GM19395 (cell line): ENCODE measurements at regions not wholly inside any gene's neighbourhood (a gene's known extent, or its start where the extent isn't known, plus 50 kb on each side); places are given as distances from the start of the nearest gene placed in this dataset.

Source experiments
- ATAC-seq: cut with Tn5 transposase; IDR thresholded peaks from one replicate; pipeline ENCODE4 v1.9.1; 2021; ENCODE audit warnings: mild to moderate bottlenecking, moderate library complexity; ENCODE audit not compliant: unreplicated experiment

DNA sequence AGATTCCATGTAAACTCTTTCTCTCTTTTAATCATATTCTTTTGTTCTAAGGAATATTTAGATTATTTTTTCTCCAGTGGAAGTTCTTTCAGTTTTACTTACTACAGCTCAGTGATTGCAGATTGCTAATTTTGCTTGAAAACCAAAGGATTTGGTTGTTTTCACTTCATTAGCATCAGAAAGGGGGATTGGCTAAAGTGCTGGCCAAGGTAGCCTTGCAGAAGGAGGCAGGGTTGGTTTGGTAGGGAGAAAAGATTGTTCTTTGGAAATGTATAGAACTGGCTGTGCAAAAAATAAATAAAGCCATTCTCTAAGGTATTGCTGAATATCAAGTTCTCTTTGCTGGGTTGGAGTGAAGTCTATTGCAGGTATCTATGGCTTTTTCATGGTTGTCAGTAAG, 92.6 kb downstream of the FAT3 start:
- no peak for ATAC-seq

DNA sequence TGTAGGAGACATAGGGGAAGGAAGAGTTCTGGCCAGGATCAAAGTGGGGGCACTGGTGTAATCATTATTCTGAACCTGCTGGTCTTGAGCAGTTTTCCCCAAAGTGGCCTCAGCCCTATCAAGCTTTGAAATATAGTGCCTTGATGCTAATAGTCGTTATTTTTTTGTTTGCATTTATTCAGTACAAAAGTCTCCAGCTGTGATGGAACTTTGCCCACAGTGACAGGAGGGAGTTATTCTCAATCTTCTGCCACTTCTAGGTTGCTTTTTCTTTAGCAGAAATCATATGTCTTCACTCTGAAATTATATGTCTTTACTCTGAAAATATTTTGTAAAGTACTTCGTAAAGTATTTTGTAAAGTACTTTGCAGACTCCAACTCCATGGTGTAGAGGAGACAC, 93.1 kb downstream of the FAT3 start:
- ATAC-seq: no peak

DNA sequence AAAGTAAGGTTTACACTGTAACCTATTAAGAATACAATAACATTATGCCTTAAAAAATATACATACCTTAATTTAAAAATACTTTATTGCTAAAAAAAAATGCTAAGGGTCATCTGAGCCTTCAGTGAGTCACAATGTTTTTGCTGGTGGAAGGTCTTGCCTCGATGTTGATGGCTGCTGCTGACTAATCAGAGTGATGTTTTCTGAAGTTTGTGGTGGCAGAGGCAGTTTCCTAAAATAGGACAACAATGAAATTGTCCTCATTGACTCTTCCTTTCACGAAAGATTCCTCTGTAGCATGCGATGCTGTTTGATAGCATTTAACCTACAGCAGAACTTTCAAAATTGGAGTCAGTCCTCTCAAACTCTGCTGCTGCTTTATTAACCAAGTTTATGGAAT, 97.6 kb downstream of the FAT3 start:
- no peak for ATAC-seq

DNA sequence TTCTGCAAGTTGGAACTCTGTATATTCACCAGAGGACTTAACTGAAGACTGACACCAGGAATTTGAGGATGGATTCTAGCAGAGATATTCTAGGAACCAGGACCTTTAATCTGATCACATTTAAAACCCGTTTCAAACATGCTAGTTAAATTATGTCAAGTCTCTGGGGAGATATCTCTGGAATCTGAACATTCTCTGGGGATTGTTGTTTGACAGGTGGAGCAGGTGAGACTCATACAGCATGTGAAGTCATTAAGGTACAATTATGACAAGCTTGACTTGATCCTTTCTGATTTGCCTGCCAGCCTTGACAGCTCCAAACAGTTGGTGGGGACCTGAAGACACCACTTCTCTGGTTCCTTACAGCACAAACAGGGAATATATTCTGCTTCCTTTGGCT, 100.3 kb downstream of the FAT3 start:
- ATAC-seq: no peak

DNA sequence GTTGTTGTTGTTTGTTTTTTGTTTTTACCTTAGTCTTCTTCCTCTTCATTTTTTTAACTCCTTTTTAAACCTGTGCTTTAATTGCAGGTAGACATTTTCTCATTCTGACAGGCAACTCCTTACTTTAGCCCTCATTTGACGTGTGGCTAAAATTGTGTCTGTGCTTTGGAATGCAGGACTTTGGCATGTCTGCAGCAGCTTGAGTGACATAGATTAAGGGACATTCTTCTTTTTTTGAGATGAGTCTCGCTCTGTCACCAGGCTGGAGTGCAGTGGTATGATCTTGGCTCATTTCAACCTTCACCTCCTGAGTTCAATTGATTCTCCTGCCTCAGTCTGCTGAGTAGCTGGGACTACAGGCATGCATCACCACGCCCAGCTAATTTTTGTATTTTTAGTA, 100.8 kb downstream of the FAT3 start:
- ATAC-seq: no peak

DNA sequence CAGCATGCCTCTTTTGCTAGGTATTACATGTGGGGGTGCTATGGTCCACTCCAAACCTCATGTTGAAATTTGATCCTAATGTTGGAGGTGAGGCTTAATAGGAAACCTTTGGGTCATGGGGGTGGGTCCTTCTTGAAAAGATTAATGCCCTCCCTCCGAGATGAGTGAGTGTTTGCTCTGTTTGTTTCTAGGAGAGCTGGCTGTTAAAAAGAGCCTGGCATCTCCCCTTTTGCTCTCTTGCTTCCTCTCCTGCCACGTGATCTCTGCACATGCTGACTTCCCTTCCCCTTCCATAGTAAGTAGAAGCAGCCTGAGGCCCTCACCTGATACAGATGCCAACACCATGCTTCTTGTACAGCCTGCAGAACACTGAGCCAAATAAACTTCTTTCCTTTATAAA, 104.5 kb downstream of the FAT3 start:
- ATAC-seq: no peak

DNA sequence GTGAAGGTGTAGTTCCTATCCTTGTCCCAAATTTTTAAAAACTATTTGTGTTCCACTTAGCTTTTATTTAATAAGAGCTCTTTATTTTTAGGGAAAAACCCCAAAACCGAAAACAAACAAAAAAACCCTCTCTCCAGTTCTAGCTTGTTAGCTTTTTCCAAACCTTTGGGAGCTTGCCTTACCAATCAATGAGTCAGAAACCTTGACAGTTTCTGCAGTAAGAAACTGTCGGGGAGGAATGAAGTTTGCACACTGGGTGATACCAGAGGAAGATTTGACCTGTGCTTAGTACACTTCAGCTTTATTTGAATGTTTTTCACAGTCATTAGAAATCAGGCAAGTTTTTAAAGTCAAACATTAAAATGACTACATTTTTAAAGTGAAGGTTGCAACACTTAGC, 105.0 kb downstream of the FAT3 start:
- no peak for ATAC-seq

DNA sequence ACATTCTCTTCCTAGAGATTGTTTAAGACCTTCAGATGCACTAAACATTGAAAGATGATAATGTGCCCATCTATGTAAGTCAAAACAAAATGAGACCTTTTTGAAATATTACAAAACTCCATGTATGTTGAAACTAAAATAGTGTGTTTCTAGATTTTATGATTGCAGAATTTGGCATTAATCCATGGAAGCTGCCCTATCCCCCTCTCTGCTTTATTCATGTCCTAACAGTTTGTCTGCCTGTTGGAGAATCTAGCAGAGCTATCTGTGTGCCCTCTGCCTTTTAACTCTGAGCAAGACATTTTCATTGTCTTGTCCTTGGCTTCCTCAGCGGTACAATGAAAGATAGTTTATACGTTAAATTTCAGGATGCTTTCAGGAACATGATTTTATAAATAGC, 105.5 kb downstream of the FAT3 start:
- no peak for ATAC-seq

DNA sequence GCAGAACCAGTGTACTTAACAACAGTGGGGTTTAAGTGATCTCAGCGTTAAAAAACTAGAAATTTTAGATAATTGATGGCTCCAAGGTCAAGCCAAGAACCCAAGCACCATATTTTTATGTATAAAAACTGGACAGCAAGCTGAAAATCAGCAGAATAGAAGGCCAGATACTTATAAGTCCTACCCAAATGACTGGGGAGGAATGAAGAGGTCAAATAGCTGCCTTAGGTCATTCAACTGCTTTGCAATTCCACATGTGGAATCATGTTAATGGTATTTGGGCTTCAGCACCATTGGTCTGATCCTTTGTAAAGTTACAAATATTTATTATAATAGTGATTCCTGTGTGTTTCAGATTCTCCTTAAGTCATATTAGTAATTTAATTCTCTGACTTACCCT, 108.4 kb downstream of the FAT3 start:
- ATAC-seq: no peak

DNA sequence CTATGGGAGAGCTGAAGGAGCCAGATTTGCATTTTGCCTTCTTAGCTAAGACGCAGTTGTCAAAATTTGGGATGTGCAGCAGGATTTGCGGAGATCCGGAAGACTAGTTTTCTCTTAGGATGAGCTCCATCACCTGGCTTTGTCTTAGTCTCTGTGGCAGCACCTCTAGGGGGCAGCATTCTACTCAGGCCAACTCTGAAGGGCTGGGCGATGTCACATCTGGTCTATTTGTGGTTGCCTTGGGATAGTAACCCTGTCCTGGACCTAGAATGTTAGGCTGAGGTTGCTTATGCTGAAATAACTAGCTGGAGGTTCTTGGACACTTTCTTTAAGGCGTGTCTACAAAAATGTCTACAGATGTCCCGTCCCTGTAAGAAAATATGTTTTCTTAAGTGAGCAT, 116.2 kb downstream of the FAT3 start:
- no peak for ATAC-seq

DNA sequence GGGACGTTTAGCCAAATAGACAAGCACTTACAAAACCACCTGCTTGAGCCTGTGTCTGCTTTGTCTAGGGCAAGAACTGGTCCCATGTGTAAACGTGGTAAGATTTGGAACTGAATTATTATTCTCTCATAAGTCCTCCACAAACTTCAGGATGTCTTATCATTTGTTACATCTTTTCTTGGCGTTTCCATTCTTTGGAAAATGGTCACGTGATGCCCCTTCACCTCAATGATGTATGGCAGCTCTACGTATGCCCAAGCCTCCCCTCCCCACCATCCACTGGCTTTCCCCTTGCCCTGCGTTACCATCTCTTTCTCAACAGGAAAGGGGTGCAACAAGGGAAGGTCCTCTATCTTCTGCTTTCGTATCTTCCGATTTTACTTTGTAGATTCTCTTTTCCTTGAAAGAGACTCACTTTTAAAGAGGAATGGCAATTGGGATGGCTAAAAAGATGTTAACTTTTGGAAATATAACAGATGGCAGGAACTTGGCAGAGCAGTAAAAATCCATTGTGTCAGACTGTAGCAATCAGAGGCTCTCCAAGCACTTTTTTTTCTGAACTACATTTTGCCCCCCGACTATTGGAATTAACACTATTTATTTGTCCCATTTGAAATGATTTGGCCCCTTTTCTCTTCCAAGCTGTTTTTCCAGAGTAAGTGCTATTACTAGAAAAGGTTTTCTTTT, 117.6 kb downstream of the FAT3 start:
- ATAC-seq: no peak

DNA sequence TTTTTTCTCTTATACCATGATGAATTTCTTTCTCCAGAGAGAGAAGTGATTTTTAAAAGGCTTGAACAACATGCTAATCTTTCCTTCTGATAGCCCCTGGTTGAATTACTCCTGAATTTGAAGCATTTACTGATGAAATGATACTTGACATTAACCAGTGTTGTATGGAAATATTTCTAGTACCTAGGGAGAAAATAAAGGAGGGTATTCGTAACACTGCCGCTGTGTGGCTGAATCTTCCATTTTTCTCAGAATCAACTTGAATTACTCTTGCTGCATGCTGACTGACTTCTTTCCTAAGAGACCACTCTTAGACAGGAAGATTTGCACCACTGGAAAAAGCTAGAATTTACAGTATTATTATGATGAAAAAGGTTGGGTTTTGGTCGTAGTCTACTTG, 118.3 kb downstream of the FAT3 start:
- no peak for ATAC-seq

DNA sequence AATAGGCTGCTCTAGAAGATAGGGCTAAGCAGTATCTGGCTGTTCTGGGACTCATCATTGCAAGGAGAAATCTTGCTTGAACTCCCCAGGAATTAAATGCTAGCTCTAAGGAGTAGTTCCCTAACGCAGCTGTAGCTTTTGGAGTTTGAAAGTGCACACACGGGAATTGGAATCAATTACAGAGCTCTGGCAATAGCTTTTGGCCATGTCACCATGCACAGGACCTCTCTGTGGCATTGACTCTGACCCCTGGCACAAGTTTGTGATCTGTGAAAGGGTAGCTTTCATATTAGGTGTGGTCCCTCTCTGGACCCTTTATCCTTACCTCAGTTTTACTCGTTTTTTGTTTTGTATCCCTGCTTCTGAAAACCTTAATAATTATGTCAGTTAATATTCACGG, 121.6 kb downstream of the FAT3 start:
- no peak for ATAC-seq

DNA sequence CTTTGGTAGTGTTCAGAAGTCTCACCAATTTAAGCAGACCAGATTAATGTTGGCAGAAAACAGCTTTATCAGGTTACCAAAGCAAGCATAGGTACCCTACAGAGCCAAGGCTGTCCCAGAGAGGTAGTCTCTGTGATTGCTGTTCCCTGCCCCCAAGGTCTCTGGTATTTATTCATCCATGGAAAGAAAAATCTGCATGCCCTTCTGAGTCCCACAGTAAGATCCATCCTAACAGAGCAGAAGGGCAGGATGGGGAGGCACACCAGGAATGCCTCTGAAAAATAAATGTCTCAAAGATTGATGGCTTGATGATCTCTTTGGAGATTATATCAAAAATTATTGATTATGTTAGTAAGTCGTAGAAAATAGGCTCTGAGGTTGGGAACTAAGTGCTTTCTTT, 122.8 kb downstream of the FAT3 start:
- ATAC-seq: no peak

DNA sequence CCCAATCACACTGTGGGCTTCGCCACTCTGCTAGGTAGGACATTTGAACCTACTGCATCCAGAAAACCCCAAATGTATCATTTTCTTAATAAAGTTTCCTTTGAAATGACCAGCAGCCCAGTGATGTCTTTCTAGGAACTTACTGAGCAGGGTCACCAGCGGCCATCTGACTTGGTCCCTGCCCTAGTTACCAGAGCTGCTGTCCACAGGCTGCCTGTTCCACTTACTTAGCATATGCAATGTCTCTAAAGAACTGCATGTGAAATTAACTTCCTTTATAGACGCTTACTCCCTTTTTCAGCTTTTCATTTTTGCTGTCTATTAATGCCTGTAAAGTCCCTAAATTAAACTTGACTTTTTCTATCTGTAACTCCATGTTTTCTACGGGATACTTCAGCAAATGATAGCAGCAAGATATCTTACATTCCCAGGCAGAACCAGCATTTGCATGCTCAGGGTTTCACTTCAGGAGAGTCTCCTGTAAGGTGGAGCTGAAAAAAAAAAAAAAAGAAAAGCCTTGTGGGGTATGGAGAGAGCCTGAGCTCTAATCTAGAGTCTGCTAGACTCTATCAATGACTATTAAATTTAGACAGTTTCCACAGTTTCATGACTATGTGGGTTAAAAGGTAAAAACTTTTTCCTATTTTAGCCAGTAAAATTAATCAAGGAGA, 125.0 kb downstream of the FAT3 start:
- no peak for ATAC-seq

DNA sequence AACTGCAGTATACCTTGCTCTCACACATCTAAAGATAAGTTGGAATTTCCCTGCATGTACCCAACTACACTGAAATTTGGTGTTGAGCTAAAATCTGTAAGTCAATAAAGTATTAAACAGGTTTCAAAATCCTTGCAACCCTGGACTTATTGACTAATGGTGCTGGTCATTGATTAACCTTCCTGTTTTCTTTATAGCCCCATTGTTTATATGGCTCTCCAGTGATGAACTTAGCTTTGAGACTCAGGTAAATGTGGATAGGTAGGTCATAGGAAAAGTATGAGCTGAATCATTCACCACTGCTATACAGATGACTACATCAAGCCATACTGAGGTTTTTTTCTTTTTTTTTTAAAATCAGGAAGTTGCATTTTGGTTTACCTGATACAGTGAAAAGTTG, 132.7 kb downstream of the FAT3 start:
- ATAC-seq: no peak

DNA sequence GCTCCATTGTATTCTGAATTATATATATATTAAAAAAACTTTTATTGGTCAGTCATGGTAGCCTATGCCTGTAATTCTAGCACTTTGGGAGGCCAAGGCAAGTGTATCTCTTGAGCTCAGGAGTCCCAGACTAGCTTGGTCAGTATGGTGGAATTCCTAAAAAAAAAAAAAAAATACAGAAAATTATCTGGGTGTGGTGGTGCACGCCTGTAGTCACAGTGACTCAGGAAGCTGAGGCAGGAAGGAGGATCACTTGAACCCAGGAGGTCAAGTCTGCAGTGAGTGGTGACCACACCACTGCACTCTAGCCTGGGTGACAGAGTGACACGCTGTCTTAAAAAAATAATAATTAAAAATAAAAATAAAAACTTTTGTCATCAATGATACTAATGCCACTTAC, 133.2 kb downstream of the FAT3 start:
- ATAC-seq: no peak

DNA sequence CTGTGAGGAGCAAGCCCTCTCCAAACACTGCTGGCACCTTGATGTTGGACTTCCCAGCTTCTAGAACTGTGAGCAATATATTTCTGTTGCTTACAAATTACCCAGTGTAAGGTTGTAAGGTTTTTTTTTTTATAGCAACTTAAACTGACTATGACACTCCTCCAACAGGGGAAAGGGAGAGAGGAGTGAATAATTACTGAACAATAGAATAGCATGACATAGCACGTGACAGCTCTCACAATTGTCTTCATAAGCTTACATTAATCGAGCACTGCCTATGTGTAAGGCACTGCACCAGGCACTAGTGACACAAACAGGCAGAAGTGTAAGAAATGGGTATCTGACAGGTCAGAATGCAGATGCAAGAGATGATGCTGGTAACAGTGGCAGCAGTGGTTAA, 136.9 kb downstream of the FAT3 start:
- no peak for ATAC-seq

DNA sequence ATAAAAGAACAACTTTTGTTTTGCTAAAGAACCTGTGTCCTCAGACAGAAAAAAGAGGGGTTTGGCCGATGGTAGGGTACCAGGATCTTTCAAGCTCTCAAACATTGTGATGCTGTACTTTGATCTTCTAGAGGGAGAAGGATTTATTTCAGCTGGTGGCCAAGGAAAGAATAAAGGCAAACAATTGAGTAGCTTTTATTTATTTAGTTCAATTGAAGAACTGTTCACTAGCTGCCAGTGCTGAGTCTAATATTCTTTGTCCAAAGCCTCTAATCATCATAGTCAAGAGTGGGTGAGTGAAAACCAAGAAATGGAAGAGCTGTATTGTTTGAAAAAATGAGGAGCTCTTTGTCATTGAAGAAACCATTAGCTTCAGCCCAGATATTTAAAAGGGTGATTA, 138.4 kb downstream of the FAT3 start:
- no peak for ATAC-seq

DNA sequence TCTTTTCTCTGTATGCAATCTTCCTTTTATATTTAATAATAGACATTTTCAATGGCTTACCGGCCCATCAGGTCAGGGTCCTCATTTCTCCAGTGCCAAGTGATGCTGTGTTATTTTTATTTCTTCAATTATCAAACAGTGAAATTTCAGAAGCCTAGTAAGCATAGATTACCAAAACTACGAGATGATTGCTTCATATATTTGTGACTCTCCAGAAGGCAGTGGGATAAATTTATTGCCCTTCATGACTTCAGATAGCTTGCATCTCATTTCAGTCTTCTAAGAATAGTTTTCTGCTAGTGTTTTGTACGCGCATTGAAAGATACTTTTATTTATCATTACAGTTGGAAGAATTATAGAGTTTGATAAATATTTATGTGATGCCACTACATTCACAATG, 139.6 kb downstream of the FAT3 start:
- ATAC-seq: no peak

DNA sequence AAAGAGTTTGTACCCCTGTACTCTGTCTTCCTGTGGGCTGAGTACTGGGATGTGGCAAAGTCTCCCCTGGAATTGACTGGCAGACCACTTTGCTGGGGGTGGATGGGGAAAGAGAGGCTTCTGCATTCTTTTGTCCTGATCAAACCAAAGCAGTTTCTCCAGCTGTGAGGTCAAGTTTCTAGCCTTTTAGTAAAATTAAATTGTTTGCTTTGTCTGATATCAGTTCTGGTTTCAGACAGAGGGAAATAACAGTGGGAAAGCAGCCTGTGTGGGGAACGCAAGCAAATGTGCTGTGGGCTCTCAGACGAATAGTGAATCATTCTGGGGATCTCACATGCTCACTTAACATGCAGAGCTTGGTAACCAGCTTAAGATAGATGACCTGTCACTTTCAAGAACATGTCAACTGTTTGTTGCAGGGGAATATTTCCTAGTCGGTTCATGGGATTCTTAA, 151.6 kb downstream of the FAT3 start:
- no peak for ATAC-seq

DNA sequence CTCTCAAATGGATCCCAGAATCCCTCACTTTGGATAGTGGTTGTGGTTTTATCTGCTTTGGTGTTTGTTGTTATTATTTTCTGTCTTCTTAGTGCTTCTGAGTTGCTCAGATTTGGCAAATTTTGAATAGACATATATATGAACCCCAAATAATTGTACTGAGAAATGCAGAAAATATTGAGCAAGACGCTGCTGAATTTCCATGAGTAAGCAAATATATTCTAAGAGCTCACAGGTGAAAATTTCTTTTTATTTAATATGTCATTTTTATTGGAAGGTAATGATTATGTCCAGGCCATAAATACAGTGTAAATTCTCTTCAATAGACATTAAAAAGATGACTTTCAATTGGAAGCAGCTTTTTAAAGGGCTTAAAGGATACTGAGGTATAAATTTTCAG, 152.1 kb downstream of the FAT3 start:
- ATAC-seq: no peak

DNA sequence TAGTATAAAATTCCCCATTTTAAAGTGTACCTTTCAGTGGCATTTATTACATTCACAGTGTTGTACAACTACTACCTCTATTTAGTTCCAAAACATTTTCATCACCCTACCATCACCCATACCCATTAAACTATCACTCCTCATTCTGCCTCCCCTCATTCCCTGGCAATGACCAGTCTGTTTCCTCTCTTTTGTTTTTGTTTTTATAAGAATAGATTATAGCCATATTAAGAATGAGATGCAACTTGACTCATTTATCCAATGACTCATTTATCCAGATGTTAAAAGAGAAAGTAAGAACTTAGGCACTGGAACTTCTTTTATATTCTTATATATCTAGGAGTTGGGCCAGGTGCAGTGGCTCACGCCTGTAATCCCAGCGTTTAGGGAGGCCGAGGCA, 156.3 kb downstream of the FAT3 start:
- no peak for ATAC-seq
